Sigmoid colon (tissue), 6 donors: ENCODE measurements at regions not wholly inside any gene's neighbourhood (a gene's known extent, or its start where the extent isn't known, plus 50 kb on each side); places are given as distances from the start of the nearest gene placed in this dataset.

Experiments
- DNase-seq: peaks from one replicate; pipeline ENCODE4 v3.0.0-alpha.2; 2019
- H3K27ac ChIP-seq, 4 donors: fragments of 200-600 bp; sonication (generic); one replicate each; pipeline ENCODE4 v1.5.1; 2016 to 2019; ENCODE audit warnings: mild to moderate bottlenecking in 1 of 4
- H3K27me3 ChIP-seq, 3 donors: fragments of 200-600 bp; sonication (generic); one replicate each; pipeline ENCODE4 v1.5.1; 2019; ENCODE audit warnings: mild to moderate bottlenecking in 1 of 3
- H3K36me3 ChIP-seq, 4 donors: fragments of 200-600 bp; sonication (generic); one replicate each; pipeline ENCODE4 v1.5.1; 2016 to 2019
- H3K4me1 ChIP-seq, 4 donors: fragments of 200-600 bp; sonication (generic); one replicate each; pipeline ENCODE4 v1.5.1; 2017 to 2019
- H3K4me3 ChIP-seq, 4 donors: fragments of 200-600 bp; sonication (generic); one replicate each; pipeline ENCODE4 v1.5.1; 2017 to 2019; ENCODE audit warnings: mild to moderate bottlenecking in 2 of 4, moderate library complexity in 1 of 4
- H3K9me3 ChIP-seq, 4 donors: fragments of 200-600 bp in 3 of 4; sonication (generic) in 3 of 4; one replicate each; pipeline versions ENCODE4 v1.5.1 to v1.6.1; 2013 to 2019
- EP300 ChIP-seq, 4 donors: sonication (generic); formaldehyde crosslinking; IDR thresholded peaks; one replicate each; pipeline ENCODE4 v1.6.1; 2017; ENCODE audit warnings: antibody characterized with exemption in 4 of 4
- POLR2A ChIP-seq, 2 donors: fragments of 450-650 bp; IDR thresholded peaks; one replicate each; pipeline ENCODE4 v1.6.1; 2016; ENCODE audit warnings: antibody characterized with exemption in 2 of 2, mild to moderate bottlenecking in 2 of 2, moderate library complexity in 2 of 2
- POLR2AphosphoS5 ChIP-seq, 4 donors: sonication (generic); formaldehyde crosslinking; IDR thresholded peaks; one replicate each; pipeline ENCODE4 v1.6.1; 2017; ENCODE audit warnings: antibody characterized with exemption in 4 of 4
- WGBS, 2 donors: extraction: QIAGEN DNeasy Blood & Tissue Kit; methylation state at CpG; one replicate each; pipeline ENCODE4 v1.1.7; 2013; 5-methylcytosine and 5-hydroxymethylcytosine counted together
- intact Hi-C: fragments of 100-400 bp; cut with DNase I; formaldehyde crosslinking; loops from one replicate; pipeline ENCODE4 v1.15.1; 2023
- TF ChIP-seq, protein P1 (sequence below), 4 experiments: fragments of 450-650 bp in 3 of 4; fragments of 200-600 bp in 1 of 4; IDR thresholded peaks; one replicate each; pipeline ENCODE4 v1.5.1; 2016 to 2019; ENCODE audit warnings: antibody characterized with exemption in 4 of 4, mild to moderate bottlenecking in 3 of 4, moderate library complexity in 2 of 4
- donor health status: healthy with polysubstance abuse.
- donor health status: healthy.

DNA sequence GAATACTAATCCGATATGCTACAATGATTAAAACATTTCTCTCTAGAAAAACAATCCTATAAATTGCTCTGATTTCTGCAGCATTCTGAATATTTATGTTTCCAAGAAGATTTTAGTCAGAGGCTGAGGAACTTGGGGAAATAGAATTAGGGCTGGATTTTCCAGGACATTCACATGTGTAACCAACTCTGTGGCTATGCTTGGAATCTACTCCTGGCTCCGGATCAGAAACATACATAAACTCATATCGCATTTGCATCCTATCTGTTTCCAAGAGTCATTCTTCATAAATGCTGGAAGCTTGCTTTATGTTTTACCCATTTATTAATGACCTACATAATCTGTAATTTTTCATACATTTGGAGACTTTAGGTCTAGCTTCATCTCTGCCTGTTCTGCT, 459.9 kb upstream of the MARCKS start:
- intact Hi-C loops = no loop called here
- Histone ChIP-seq H3K4me3 (no peak overlapping the region), H3K27me3 (no peaks in the 10 kb centered on the region), H3K9me3 (no peaks in the 10 kb centered on the region), H3K36me3 (no peaks in the 10 kb centered on the region), H3K4me1 (no peaks in the 10 kb centered on the region), H3K27ac (no peak overlapping the region)
- WGBS, 2 donors = 86 to 93% methylated on average over 3 of the region's 3 CpGs
- no peak for DNase-seq
- TF ChIP-seq POLR2A (IDR thresholded peaks at IDR 0.05) (no peak), EP300 (IDR thresholded peaks at IDR 0.05) (no peak)
- TF ChIP-seq, protein P1, sequence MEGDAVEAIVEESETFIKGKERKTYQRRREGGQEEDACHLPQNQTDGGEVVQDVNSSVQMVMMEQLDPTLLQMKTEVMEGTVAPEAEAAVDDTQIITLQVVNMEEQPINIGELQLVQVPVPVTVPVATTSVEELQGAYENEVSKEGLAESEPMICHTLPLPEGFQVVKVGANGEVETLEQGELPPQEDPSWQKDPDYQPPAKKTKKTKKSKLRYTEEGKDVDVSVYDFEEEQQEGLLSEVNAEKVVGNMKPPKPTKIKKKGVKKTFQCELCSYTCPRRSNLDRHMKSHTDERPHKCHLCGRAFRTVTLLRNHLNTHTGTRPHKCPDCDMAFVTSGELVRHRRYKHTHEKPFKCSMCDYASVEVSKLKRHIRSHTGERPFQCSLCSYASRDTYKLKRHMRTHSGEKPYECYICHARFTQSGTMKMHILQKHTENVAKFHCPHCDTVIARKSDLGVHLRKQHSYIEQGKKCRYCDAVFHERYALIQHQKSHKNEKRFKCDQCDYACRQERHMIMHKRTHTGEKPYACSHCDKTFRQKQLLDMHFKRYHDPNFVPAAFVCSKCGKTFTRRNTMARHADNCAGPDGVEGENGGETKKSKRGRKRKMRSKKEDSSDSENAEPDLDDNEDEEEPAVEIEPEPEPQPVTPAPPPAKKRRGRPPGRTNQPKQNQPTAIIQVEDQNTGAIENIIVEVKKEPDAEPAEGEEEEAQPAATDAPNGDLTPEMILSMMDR (IDR thresholded peaks at IDR 0.05) = no peak

GRCh38 chr6:113401231-113401630, 455.9 kb upstream of the MARCKS start:
- 71 to 84% methylated on average over 2 of the region's 2 CpGs for WGBS, 2 donors
- Histone ChIP-seq H3K27ac (no peak overlapping the region), H3K9me3 (no peaks in the 10 kb centered on the region), H3K36me3 (no peaks in the 10 kb centered on the region), H3K4me1 (no peaks in the 10 kb centered on the region), H3K4me3 (no peak overlapping the region), H3K27me3 (no peaks in the 10 kb centered on the region)
- TF ChIP-seq POLR2A (IDR thresholded peaks at IDR 0.05) (no peak), EP300 (IDR thresholded peaks at IDR 0.05) (no peak)
- TF ChIP-seq, protein P1 (IDR thresholded peaks at IDR 0.05) = no peak
- intact Hi-C loops = no loop called here
- no peak for DNase-seq

GRCh38 chr6:113402544-113402943, 454.6 kb upstream of the MARCKS start:
- intact Hi-C loops = no loop called here
- no peaks in the 10 kb centered on the region for H3K9me3 ChIP-seq
- DNase-seq = no peak
- H3K4me3 ChIP-seq = no peak overlapping the region
- 89 to 92% methylated on average over 1 of the region's 1 CpG for WGBS, 2 donors
- H3K4me1 ChIP-seq = no peaks in the 10 kb centered on the region
- no peak overlapping the region for H3K27ac ChIP-seq
- no peak for TF ChIP-seq EP300 (IDR thresholded peaks at IDR 0.05)
- TF ChIP-seq, protein P1 (IDR thresholded peaks at IDR 0.05) = no peak
- no peak for TF ChIP-seq POLR2A (IDR thresholded peaks at IDR 0.05)
- no peaks in the 10 kb centered on the region for H3K36me3 ChIP-seq
- no peaks in the 10 kb centered on the region for H3K27me3 ChIP-seq

DNA sequence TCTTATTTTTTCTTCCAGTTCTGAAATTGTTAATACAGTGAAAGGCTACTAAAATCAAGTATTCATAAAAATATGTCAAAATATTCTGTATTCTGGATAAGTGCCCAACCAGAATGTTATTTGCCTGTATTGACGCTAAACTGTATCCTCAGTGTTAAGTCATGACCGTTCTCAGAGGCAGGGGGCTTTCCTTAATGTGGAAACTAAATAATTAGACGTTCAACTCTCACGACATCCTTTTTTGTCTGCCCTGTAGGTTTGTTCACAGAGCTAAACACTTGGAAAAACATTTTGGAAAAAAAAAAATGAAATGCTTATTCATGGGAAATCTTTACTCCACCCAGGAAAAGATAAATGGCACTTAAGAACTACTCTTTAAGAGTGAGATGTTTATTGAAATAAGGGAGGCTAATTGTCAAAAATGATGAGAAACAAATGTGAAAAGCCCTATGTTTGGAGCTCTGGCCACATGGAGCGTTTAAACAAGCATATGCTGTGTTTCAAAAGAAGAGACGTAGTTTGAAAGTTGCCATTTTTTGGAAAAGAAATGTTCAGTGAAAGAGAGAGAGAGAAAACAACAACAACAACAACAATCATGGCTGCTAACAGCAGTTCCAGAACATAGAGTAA, 453.1 kb upstream of the MARCKS start:
- intact Hi-C loops = no loop called here
- no peak overlapping the region for H3K4me3 ChIP-seq
- no peak for DNase-seq
- no peaks in the 10 kb centered on the region for H3K36me3 ChIP-seq
- 78 to 87% methylated on average over 6 of the region's 6 CpGs for WGBS, 2 donors
- no peaks in the 10 kb centered on the region for H3K27me3 ChIP-seq
- no peak overlapping the region for H3K27ac ChIP-seq
- no peaks in the 10 kb centered on the region for H3K9me3 ChIP-seq
- TF ChIP-seq EP300 (IDR thresholded peaks at IDR 0.05) = no peak
- TF ChIP-seq POLR2AphosphoS5 (IDR thresholded peaks at IDR 0.05) = peak in 1 of 4 donors; percentile 16
- TF ChIP-seq, protein P1 (IDR thresholded peaks at IDR 0.05) = no peak
- no peak for TF ChIP-seq POLR2A (IDR thresholded peaks at IDR 0.05)
- H3K4me1 ChIP-seq = no peaks in the 10 kb centered on the region

GRCh38 chr6:113405326-113406047, 451.7 kb upstream of the MARCKS start:
- no peaks in the 10 kb centered on the region for H3K27me3 ChIP-seq
- no peaks in the 10 kb centered on the region for H3K4me1 ChIP-seq
- TF ChIP-seq POLR2A (IDR thresholded peaks at IDR 0.05) (no peak), EP300 (IDR thresholded peaks at IDR 0.05) (no peak), POLR2AphosphoS5 (IDR thresholded peaks at IDR 0.05) (no peak)
- TF ChIP-seq, protein P1 (IDR thresholded peaks at IDR 0.05) = no peak
- DNase-seq = no peak
- H3K27ac ChIP-seq = no peak overlapping the region
- H3K4me3 ChIP-seq = no peak overlapping the region
- H3K36me3 ChIP-seq = no peaks in the 10 kb centered on the region
- intact Hi-C loops = no loop called here
- no peaks in the 10 kb centered on the region for H3K9me3 ChIP-seq
